Effector CD4-positive, alpha-beta T cell (primary cell): ENCODE measurements at regions not wholly inside any gene's neighbourhood (a gene's known extent, or its start where the extent isn't known, plus 50 kb on each side); places are given as distances from the start of the nearest gene placed in this dataset.

Experiments used
- DNase-seq: peaks from one replicate; pipeline ENCODE4 v3.0.0-alpha.2; 2020

GRCh38 chr5:164941132-164941531 lies 1435.7 kb downstream of the MAT2B start:
- DNase-seq = no peak

GRCh38 chr5:164950927-164951326 lies 1445.5 kb downstream of the MAT2B start:
- no peak for DNase-seq

GRCh38 chr5:164951570-164951969 lies 1446.2 kb downstream of the MAT2B start:
- no peak for DNase-seq

DNA sequence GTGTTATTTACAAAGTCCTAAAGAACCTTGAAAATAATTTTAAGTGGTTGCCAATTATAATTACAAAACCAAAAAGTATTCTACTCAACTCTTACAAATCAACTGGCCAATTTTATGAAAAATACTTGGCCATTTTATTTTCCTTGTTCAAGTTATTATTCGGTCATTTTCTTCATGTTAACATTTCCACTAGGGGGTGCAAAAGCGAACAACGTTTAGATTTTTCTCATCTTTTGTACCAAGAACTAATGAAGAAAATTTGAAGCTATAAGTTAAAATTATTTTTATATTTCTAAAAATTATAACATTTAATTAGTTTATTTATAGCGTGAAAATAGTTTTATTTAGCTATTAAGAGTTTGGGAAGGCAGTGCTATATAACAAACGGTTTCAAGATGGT lies 1453.3 kb downstream of the MAT2B start:
- DNase-seq = no peak

DNA sequence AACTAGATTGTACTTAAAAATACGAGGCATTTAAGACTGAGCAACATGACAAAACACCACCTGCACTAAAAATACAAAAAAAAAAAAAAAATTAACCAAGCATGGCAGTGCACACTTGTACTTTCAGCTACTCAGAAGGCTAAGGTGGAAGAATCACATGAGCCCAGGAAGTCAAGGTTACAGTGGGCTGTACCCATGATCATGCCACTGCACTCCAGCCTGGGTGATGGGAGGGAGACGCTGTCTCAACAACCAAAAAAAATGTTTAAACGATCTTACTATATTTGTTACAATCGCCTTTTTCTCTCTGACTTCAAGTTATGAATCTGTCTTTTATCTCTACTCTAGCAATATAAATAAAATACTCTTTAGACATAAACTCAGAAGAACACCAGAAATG lies 1454.3 kb downstream of the MAT2B start:
- DNase-seq = no peak

GRCh38 chr5:164962329-164962961 lies 1457.0 kb downstream of the MAT2B start:
- no peak for DNase-seq

- DNase-seq = no peak
Measured at GRCh38 chr5:164966611-164967010, 1461.2 kb downstream of the MAT2B start.

DNA sequence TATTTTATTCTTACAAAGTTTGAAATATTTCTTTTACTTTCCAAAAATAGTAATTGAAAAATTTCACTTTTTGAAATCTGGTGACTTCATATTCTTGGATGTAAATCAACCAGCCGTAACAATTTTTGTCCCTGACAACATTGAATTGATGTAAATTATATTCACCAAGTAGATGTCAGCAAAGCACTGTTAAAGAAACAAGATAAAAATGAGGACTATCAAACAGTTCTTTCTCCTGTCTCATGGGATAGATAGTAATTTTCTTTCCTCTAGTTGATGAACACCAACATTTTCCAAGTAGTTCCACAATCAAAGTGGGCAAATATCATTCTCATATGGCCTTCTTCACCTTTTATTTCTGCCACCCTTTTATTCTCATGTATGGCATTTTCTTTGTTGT lies 1461.9 kb downstream of the MAT2B start:
- DNase-seq = no peak

GRCh38 chr5:164972973-164973372 lies 1467.6 kb downstream of the MAT2B start:
- no peak for DNase-seq

- DNase-seq = no peak
Measured at GRCh38 chr5:164975986-164976385, 1470.6 kb downstream of the MAT2B start.

GRCh38 chr5:164980480-164980879 lies 1475.1 kb downstream of the MAT2B start:
- DNase-seq = no peak

DNA sequence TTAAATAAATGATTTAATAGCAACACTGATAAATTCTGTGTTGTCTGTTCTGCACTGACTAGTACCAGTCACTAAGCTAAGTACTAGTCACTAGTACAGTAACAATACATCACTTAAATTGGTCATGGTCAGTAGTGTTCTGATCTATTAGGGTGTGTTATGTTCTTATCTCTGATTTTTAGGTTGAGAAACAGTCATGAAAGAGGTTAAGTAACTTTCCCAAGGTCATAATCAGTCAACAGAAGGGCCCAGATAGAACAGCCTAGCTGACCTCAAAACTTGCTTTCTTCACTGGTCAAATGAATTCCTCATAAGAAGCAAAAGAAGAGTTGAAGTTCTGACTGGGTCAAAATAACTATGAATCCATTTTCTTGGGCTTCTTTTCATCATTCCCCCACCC lies 1492.7 kb downstream of the MAT2B start:
- no peak for DNase-seq

DNA sequence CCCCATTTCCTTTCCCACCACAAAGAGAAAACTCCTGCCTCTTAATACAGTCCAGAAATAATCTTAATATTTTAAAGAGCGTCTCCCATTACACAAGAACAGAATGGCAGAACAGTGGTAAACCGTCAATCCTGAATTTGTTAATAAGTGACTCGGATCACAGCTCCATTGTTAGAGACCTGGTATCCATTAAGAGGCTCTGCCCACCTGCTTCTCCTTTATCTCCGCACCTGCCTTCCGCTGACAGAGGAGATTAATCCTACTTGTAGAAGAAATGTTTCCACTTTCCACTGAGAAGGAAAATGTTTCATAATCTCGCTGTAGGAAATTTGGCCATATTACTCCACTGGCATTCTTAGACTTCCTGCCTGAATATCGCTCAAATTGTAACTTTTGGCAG lies 1493.2 kb downstream of the MAT2B start:
- no peak for DNase-seq

- DNase-seq = no peak
Measured at GRCh38 chr5:165000479-165001190, 1495.2 kb downstream of the MAT2B start.

DNA sequence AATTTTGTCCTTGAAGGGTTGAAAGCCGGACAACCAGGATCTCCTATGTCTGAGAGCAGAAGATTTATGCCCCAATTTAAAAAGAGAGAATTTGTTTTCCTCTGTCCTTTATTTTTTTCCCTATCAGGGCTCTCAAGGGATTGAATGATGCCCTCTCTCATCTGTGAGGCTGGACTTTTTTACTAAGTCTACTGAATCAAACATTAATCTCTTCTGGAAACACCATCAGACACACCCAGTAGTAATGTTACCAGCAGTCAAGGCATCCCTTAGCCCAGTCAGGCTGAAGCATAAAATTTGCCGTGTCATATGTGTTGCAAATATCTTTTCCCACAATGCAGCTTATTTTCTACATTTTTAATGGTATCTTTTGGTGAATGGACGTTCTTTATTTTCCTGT lies 1497.9 kb downstream of the MAT2B start:
- no peak for DNase-seq

DNA sequence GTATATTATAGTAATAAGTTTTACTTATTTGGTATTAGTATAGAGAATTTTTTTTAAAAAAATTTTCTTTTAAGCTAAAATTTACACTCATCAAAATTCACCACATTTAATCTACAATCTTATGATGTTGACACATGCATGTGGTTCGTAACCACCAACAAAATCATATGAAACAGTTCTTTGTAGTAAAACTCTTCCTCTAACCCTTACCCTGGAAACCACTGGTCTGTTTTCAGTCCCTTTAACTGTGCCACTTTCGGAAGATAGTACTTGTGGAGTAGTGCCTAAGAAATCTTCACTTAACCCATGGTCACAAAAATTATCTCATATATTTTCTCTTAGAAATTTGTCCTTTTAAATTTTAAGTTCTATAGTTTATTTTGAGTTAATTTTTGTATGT lies 1498.8 kb downstream of the MAT2B start:
- DNase-seq = no peak

GRCh38 chr5:165014439-165014838 lies 1509.0 kb downstream of the MAT2B start:
- no peak for DNase-seq

DNA sequence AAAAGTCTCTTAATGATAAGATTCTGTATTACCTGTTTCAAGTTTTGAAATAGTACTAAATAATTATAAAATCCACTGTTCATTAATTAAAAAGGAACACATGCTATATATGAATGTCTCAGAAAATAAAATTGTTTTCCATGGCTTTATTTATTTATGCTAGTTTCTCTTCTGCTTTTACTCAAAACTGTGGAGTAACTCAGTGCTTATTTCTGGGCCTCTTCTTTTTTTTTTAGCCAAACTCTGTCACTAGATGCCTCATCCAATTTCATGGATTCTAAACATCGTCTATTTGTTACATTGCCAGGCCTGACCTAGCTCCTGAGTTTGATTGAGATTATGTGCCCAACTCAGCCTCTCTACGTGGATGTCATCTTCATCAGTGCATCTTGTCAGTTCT lies 1509.7 kb downstream of the MAT2B start:
- no peak for DNase-seq

- DNase-seq = no peak
Measured at GRCh38 chr5:165015547-165015946, 1510.1 kb downstream of the MAT2B start.

GRCh38 chr5:165026971-165027370 lies 1521.6 kb downstream of the MAT2B start:
- DNase-seq = no peak

- no peak for DNase-seq
Measured at GRCh38 chr5:165028356-165028755, 1522.9 kb downstream of the MAT2B start.

DNA sequence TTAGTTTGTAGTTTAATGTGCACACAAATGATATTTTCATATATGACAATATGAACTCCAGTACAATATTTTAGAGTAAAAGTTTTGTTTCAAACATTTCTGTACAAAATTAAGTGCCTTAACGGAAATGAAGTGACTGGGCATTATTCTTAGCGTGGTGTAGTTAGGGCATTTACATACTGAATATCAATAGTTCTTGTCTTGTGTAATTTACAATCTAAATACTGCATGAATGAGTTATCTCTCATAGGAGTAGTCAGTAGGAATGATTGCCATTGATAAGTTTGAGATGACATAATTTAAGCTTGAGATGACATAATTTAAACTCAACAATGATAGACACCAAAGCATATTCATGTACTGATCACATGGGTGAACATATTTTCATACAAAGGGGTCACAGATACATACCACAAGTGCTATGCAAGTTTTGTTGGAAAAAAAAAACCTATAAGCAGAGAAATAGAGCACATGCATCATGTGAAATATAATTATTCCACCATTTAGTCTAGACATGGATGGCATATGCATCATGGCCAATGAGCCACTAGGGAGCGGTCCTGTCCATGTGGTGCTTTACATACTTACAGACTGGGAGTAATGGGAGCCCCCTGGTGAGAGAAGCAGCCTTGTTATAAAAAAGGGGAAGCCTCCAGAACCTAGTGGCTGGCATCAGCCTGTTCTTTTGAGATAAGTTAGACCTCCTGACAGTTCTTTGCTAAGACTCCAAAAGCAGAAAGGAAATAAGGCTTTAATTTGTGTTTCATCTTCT lies 1523.9 kb downstream of the MAT2B start:
- no peak for DNase-seq

DNA sequence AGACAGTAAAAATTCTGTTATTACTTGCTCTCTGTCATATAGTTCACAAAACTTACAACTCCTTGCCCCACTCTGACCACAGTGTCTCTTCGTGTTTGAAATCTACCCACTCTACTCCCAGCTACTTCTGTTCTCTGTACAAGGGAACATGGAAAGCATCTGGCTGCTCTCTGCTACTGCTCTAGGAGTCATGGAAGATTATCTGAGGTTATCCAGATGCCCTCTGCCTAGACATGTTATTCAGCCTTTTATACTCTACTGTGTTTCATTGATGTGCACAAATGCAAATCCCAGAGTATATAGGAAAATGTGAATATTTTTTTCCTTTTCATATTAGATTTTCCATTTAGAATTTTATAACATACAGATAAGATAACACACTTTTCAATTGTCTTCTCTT lies 1525.6 kb downstream of the MAT2B start:
- DNase-seq = no peak

- DNase-seq = no peak
Measured at GRCh38 chr5:165031371-165031770, 1526.0 kb downstream of the MAT2B start.
